HL-60 (cell line): ENCODE measurements at regions not wholly inside any gene's neighbourhood (a gene's known extent, or its start where the extent isn't known, plus 50 kb on each side); places are given as distances from the start of the nearest gene placed in this dataset.

Experiments
- DNase-seq, 2 experiments: peaks; one replicate each; pipeline ENCODE4 v3.0.0-alpha.2; 2010 to 2020; ENCODE audit warnings: low read depth in 1 of 2, low spot score in 1 of 2
- H3K27ac ChIP-seq: fragments of 250-450 bp; sonication (Bioruptor Pico); replicated peaks from 2 replicates; pipeline ENCODE4 v1.5.1; 2020; ENCODE audit warnings: mild to moderate bottlenecking, moderate library complexity
- H3K27me3 ChIP-seq: fragments of 250-450 bp; sonication (Bioruptor Pico); 2 replicates; pipeline ENCODE4 v1.5.1; 2021; ENCODE audit warnings: mild to moderate bottlenecking, moderate library complexity; ENCODE audit not compliant: insufficient read depth, poor library complexity, severe bottlenecking
- H3K4me3 ChIP-seq: replicated peaks from 2 replicates; pipeline ENCODE4 v1.5.1; 2011; ENCODE audit warnings: mild to moderate bottlenecking, control low read depth, low read length; ENCODE audit not compliant: insufficient read depth
- CTCF ChIP-seq: IDR thresholded peaks from one replicate; pipeline ENCODE4 v1.5.1; 2011; ENCODE audit warnings: low read length, control low read depth, inconsistent platforms; ENCODE audit not compliant: insufficient read depth
- GABPA ChIP-seq: IDR thresholded peaks from 2 replicates; pipeline ENCODE4 v1.6.1; 2012; ENCODE audit warnings: low read depth
- POLR2AphosphoS5 ChIP-seq: IDR thresholded peaks from 2 replicates; pipeline ENCODE4 v1.6.1; 2012; ENCODE audit warnings: low read depth
- REST ChIP-seq: IDR thresholded peaks from 2 replicates; pipeline ENCODE4 v1.6.1; 2012; ENCODE audit warnings: low read depth; ENCODE audit not compliant: insufficient replicate concordance
- SPI1 ChIP-seq: IDR thresholded peaks from 2 replicates; pipeline ENCODE4 v1.6.1; 2012; ENCODE audit warnings: low read depth, mild to moderate bottlenecking, borderline replicate concordance

GRCh38 chr5:74948031-74948546 lies 81.9 kb upstream of the FAM169A start:
- TF ChIP-seq POLR2AphosphoS5 (no peak), GABPA (no peak), SPI1 (no peak), REST (no peak), CTCF (no peak)
- no peak overlapping the region for H3K4me3 ChIP-seq
- DNase-seq = no peak
- H3K27me3 ChIP-seq = no peaks in the 10 kb centered on the region
- no peak overlapping the region for H3K27ac ChIP-seq

- TF ChIP-seq POLR2AphosphoS5 = no peak
- no peak for TF ChIP-seq GABPA
- no peak for TF ChIP-seq CTCF
- TF ChIP-seq REST = no peak
- no peak for TF ChIP-seq SPI1
- Histone ChIP-seq H3K27ac (no peak overlapping the region), H3K4me3 (no peak overlapping the region), H3K27me3 (no peaks in the 10 kb centered on the region)
- DNase-seq = no peak
These were observed 80.3 kb upstream of the FAM169A start for GRCh38 chr5:74946471-74946870.

GRCh38 chr5:74945561-74946165 lies 79.5 kb upstream of the FAM169A start:
- Histone ChIP-seq H3K4me3 (no peak overlapping the region), H3K27me3 (no peaks in the 10 kb centered on the region), H3K27ac (no peak overlapping the region)
- no peak for DNase-seq
- TF ChIP-seq SPI1 (no peak), GABPA (no peak), REST (no peak), POLR2AphosphoS5 (no peak), CTCF (no peak)
